ENCODE measurements at regions not wholly inside any gene's neighbourhood (a gene's known extent, or its start where the extent isn't known, plus 50 kb on each side); places are given as distances from the start of the nearest gene placed in this dataset.

DNA sequence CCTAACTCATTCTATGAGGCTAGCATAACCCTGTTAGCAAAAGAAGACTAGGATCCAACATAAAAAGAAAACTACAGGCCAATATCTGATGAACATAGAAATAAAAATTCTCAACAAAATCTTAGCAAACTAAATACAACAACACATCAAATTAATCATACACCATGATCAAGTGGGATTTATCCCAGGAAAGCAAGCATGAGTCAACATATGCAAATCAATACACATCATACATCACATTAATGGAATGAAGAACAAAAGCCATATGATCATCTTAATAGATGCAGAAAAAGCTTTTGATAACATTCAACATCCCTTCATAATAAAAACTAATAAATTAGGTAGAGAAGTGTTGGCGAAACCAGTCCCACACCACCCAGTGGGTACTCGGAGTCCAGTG is 136.1 kb upstream of the MME start:
- H3K4me2 ChIP-seq (replicated peaks; ENCODE audit: low read depth, low read length, poor library complexity, severe bottlenecking), result no peak overlapping the region
- no peaks in the 10 kb centered on the region for H3K79me2 ChIP-seq (ENCODE audit: control insufficient read depth, insufficient read depth, low read length)
- ChIA-PET CTCF (no interaction called here), POLR2A (no interaction called here)
- ATAC-seq (ENCODE audit: low read depth), result no peak
- intact Hi-C loops (cut with micrococcal nuclease), result no loop called here
- DNase-seq, result no peak
- H3K36me3 ChIP-seq (replicated peaks in 1 of 2; ENCODE audit: control extremely low read depth in 1 of 2, control insufficient read depth in 1 of 2, extremely low read depth in 1 of 2, insufficient read depth in 2 of 2, low read length in 1 of 2), result no peaks in the 10 kb centered on the region
- Mint-ChIP-seq H3K4me1 (no peaks in the 10 kb centered on the region), H3K9me3 (ENCODE audit: insufficient read depth) (peaks cover 8% of the 10 kb centered on the region), H3K27me3 (no peaks in the 10 kb centered on the region), H3K4me3 (no peak overlapping the region), H3K27ac (no peak overlapping the region)
- H2AFZ ChIP-seq (ENCODE audit: insufficient read depth, low read depth, low read length, poor library complexity, severe bottlenecking), result no peak overlapping the region
- H3K4me3 ChIP-seq (ENCODE audit: control extremely low read depth in 1 of 5, extremely low read depth in 1 of 5, insufficient read depth in 1 of 5, low read depth in 2 of 5, low read length in 4 of 5), result no peak overlapping the region
- H3K27me3 ChIP-seq (replicated peaks in 1 of 4; ENCODE audit: control extremely low read depth in 1 of 4, control insufficient read depth in 3 of 4, insufficient read depth in 4 of 4, low read length in 3 of 4), result no peaks in the 10 kb centered on the region
- H3K9ac ChIP-seq (ENCODE audit: low read length), result no peak overlapping the region
- no CpG with 5 or more reads among the region's 2 CpGs for WGBS (ENCODE audit: insufficient coverage)
- H3K27ac ChIP-seq (ENCODE audit: low read length in 2 of 2), result no peak overlapping the region
- H3K4me1 ChIP-seq (ENCODE audit: control insufficient read depth in 2 of 2, insufficient read depth in 2 of 2, low read length in 2 of 2), result no peaks in the 10 kb centered on the region
- no peaks in the 10 kb centered on the region for H4K20me1 ChIP-seq (ENCODE audit: control insufficient read depth, insufficient read depth, low read length, poor library complexity, severe bottlenecking)
- TF ChIP-seq, protein P1, sequence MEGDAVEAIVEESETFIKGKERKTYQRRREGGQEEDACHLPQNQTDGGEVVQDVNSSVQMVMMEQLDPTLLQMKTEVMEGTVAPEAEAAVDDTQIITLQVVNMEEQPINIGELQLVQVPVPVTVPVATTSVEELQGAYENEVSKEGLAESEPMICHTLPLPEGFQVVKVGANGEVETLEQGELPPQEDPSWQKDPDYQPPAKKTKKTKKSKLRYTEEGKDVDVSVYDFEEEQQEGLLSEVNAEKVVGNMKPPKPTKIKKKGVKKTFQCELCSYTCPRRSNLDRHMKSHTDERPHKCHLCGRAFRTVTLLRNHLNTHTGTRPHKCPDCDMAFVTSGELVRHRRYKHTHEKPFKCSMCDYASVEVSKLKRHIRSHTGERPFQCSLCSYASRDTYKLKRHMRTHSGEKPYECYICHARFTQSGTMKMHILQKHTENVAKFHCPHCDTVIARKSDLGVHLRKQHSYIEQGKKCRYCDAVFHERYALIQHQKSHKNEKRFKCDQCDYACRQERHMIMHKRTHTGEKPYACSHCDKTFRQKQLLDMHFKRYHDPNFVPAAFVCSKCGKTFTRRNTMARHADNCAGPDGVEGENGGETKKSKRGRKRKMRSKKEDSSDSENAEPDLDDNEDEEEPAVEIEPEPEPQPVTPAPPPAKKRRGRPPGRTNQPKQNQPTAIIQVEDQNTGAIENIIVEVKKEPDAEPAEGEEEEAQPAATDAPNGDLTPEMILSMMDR (IDR thresholded peaks at IDR 0.05), result no peak
- TF ChIP-seq EZH2 (IDR thresholded peaks at IDR 0.05; ENCODE audit: borderline replicate concordance, insufficient read depth, low read depth, low read length, poor library complexity, severe bottlenecking), result no peak
- peaks cover 0 to 17% (median 1%) of the 10 kb centered on the region in 3 donors for H3K9me3 ChIP-seq (ENCODE audit: control extremely low read depth in 1 of 3, control insufficient read depth in 2 of 3, insufficient read depth in 1 of 3, low read length in 2 of 3)

DNA sequence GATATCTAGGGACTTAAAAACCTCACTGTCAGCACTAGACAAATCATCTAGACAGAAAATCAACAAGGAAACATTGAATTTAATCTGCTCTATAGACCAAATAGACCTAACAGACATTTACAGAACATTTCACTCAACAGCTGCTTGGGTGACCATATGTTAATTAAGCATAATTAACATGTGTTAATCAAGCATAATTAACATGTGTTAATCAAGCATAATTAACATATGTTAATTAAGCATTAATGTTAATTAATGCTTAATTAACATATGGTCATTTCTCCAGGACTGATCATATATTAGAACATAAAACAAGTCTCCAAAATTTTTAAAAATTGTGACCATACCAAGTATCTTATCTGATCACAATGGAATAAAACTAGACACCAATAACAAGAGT is 137.3 kb upstream of the MME start:
- no peak for DNase-seq
- Histone ChIP-seq H3K27me3 (replicated peaks in 1 of 4; ENCODE audit: control extremely low read depth in 1 of 4, control insufficient read depth in 3 of 4, insufficient read depth in 4 of 4, low read length in 3 of 4) (no peaks in the 10 kb centered on the region), H3K9ac (ENCODE audit: low read length) (no peak overlapping the region), H4K20me1 (ENCODE audit: control insufficient read depth, insufficient read depth, low read length, poor library complexity, severe bottlenecking) (no peaks in the 10 kb centered on the region), H3K4me1 (ENCODE audit: control insufficient read depth in 2 of 2, insufficient read depth in 2 of 2, low read length in 2 of 2) (no peaks in the 10 kb centered on the region), H3K36me3 (replicated peaks in 1 of 2; ENCODE audit: control extremely low read depth in 1 of 2, control insufficient read depth in 1 of 2, extremely low read depth in 1 of 2, insufficient read depth in 2 of 2, low read length in 1 of 2) (no peaks in the 10 kb centered on the region), H3K4me2 (replicated peaks; ENCODE audit: low read depth, low read length, poor library complexity, severe bottlenecking) (no peak overlapping the region), H3K79me2 (ENCODE audit: control insufficient read depth, insufficient read depth, low read length) (no peaks in the 10 kb centered on the region), H3K9me3 (ENCODE audit: control extremely low read depth in 1 of 3, control insufficient read depth in 2 of 3, insufficient read depth in 1 of 3, low read length in 2 of 3) (peaks cover 0 to 17% (median 1%) of the 10 kb centered on the region in 3 donors), H3K27ac (ENCODE audit: low read length in 2 of 2) (no peak overlapping the region), H2AFZ (ENCODE audit: insufficient read depth, low read depth, low read length, poor library complexity, severe bottlenecking) (no peak overlapping the region), H3K4me3 (ENCODE audit: control extremely low read depth in 1 of 5, extremely low read depth in 1 of 5, insufficient read depth in 1 of 5, low read depth in 2 of 5, low read length in 4 of 5) (no peak overlapping the region)
- TF ChIP-seq, protein P1 (IDR thresholded peaks at IDR 0.05), result no peak
- no peak for TF ChIP-seq EZH2 (IDR thresholded peaks at IDR 0.05; ENCODE audit: borderline replicate concordance, insufficient read depth, low read depth, low read length, poor library complexity, severe bottlenecking)
- CTCF ChIA-PET, result no interaction called here
- no peak for ATAC-seq (ENCODE audit: low read depth)
- H3K4me3 Mint-ChIP-seq, result no peak overlapping the region
- H3K9me3 Mint-ChIP-seq (ENCODE audit: insufficient read depth), result peaks cover 8% of the 10 kb centered on the region
- no peak overlapping the region for H3K27ac Mint-ChIP-seq
- intact Hi-C loops (cut with micrococcal nuclease), result no loop called here
- POLR2A ChIA-PET, result no interaction called here
- no peaks in the 10 kb centered on the region for H3K27me3 Mint-ChIP-seq
- no peaks in the 10 kb centered on the region for H3K4me1 Mint-ChIP-seq

Data from B cell (primary cell).